ENCODE measurements at regions not wholly inside any gene's neighbourhood (a gene's known extent, or its start where the extent isn't known, plus 50 kb on each side); places are given as distances from the start of the nearest gene placed in this dataset.

- Histone ChIP-seq H3K27ac (ENCODE audit: low read depth, low read length) (no peak overlapping the region), H4K20me1 (ENCODE audit: low read depth, low read length) (no peaks in the 10 kb centered on the region), H3K79me2 (ENCODE audit: insufficient read depth, low read length) (no peaks in the 10 kb centered on the region), H3K4me3 (ENCODE audit: insufficient read depth, low read length, poor library complexity, severe bottlenecking) (no peak overlapping the region), H3K27me3 (ENCODE audit: low read length) (no peaks in the 10 kb centered on the region), H3K9me2 (replicated peaks; ENCODE audit: insufficient read depth, low read length) (no peaks in the 10 kb centered on the region), H3F3A (ENCODE audit: insufficient read depth) (no peaks in the 10 kb centered on the region), H3K4me2 (ENCODE audit: low read depth, low read length, poor library complexity, severe bottlenecking) (no peak overlapping the region), H3K36me3 (ENCODE audit: low read length) (no peaks in the 10 kb centered on the region), H2AFZ (ENCODE audit: low read depth, low read length, severe bottlenecking) (no peak overlapping the region), H3K9me3 (ENCODE audit: insufficient read depth, low read length) (no peaks in the 10 kb centered on the region), H3K9ac (ENCODE audit: low read length) (no peak overlapping the region)
- TF ChIP-seq CTCF (IDR thresholded peaks at IDR 0.05; ENCODE audit: insufficient read depth, low read length, poor library complexity, severe bottlenecking) (no peak), EZH2phosphoT487 (conservative IDR thresholded peaks at IDR 0.05; ENCODE audit: low read length) (no peak)
Observed at GRCh38 chr9:86801246-86801645, 146.1 kb downstream of the GAS1 start.

- Histone ChIP-seq H3F3A (ENCODE audit: insufficient read depth) (no peaks in the 10 kb centered on the region), H3K9ac (ENCODE audit: low read length) (no peak overlapping the region), H3K27ac (ENCODE audit: low read depth, low read length) (no peak overlapping the region), H2AFZ (ENCODE audit: low read depth, low read length, severe bottlenecking) (no peak overlapping the region), H4K20me1 (ENCODE audit: low read depth, low read length) (no peaks in the 10 kb centered on the region), H3K79me2 (ENCODE audit: insufficient read depth, low read length) (no peaks in the 10 kb centered on the region), H3K36me3 (ENCODE audit: low read length) (no peaks in the 10 kb centered on the region), H3K9me3 (ENCODE audit: insufficient read depth, low read length) (no peaks in the 10 kb centered on the region), H3K9me2 (replicated peaks; ENCODE audit: insufficient read depth, low read length) (no peaks in the 10 kb centered on the region), H3K4me2 (ENCODE audit: low read depth, low read length, poor library complexity, severe bottlenecking) (no peak overlapping the region), H3K4me3 (ENCODE audit: insufficient read depth, low read length, poor library complexity, severe bottlenecking) (no peak overlapping the region), H3K27me3 (ENCODE audit: low read length) (no peaks in the 10 kb centered on the region)
- no peak for TF ChIP-seq EZH2phosphoT487 (conservative IDR thresholded peaks at IDR 0.05; ENCODE audit: low read length)
- TF ChIP-seq CTCF (IDR thresholded peaks at IDR 0.05; ENCODE audit: insufficient read depth, low read length, poor library complexity, severe bottlenecking), result no peak
Observed at GRCh38 chr9:86800681-86801080, 146.6 kb downstream of the GAS1 start.

- H3K79me2 ChIP-seq (ENCODE audit: insufficient read depth, low read length), result no peaks in the 10 kb centered on the region
- no peak overlapping the region for H2AFZ ChIP-seq (ENCODE audit: low read depth, low read length, severe bottlenecking)
- no peaks in the 10 kb centered on the region for H3K9me3 ChIP-seq (ENCODE audit: insufficient read depth, low read length)
- H3K27me3 ChIP-seq (ENCODE audit: low read length), result no peaks in the 10 kb centered on the region
- no peaks in the 10 kb centered on the region for H4K20me1 ChIP-seq (ENCODE audit: low read depth, low read length)
- H3K9me2 ChIP-seq (replicated peaks; ENCODE audit: insufficient read depth, low read length), result no peaks in the 10 kb centered on the region
- no peak overlapping the region for H3K9ac ChIP-seq (ENCODE audit: low read length)
- TF ChIP-seq EZH2phosphoT487 (conservative IDR thresholded peaks at IDR 0.05; ENCODE audit: low read length) (no peak), CTCF (IDR thresholded peaks at IDR 0.05; ENCODE audit: insufficient read depth, low read length, poor library complexity, severe bottlenecking) (no peak)
- no peak overlapping the region for H3K4me3 ChIP-seq (ENCODE audit: insufficient read depth, low read length, poor library complexity, severe bottlenecking)
- H3K36me3 ChIP-seq (ENCODE audit: low read length), result no peaks in the 10 kb centered on the region
- no peak overlapping the region for H3K27ac ChIP-seq (ENCODE audit: low read depth, low read length)
- H3K4me2 ChIP-seq (ENCODE audit: low read depth, low read length, poor library complexity, severe bottlenecking), result no peak overlapping the region
- H3F3A ChIP-seq (ENCODE audit: insufficient read depth), result no peaks in the 10 kb centered on the region
Observed at GRCh38 chr9:86798966-86799365, 148.3 kb downstream of the GAS1 start.

- Histone ChIP-seq H3K4me3 (ENCODE audit: insufficient read depth, low read length, poor library complexity, severe bottlenecking) (no peak overlapping the region), H3K9ac (ENCODE audit: low read length) (no peak overlapping the region), H3K9me2 (replicated peaks; ENCODE audit: insufficient read depth, low read length) (no peaks in the 10 kb centered on the region), H3K79me2 (ENCODE audit: insufficient read depth, low read length) (no peaks in the 10 kb centered on the region), H2AFZ (ENCODE audit: low read depth, low read length, severe bottlenecking) (no peak overlapping the region), H3K27ac (ENCODE audit: low read depth, low read length) (no peak overlapping the region), H3F3A (ENCODE audit: insufficient read depth) (no peaks in the 10 kb centered on the region), H4K20me1 (ENCODE audit: low read depth, low read length) (no peaks in the 10 kb centered on the region), H3K4me2 (ENCODE audit: low read depth, low read length, poor library complexity, severe bottlenecking) (no peak overlapping the region), H3K36me3 (ENCODE audit: low read length) (no peaks in the 10 kb centered on the region), H3K27me3 (ENCODE audit: low read length) (no peaks in the 10 kb centered on the region), H3K9me3 (ENCODE audit: insufficient read depth, low read length) (no peaks in the 10 kb centered on the region)
- no peak for TF ChIP-seq CTCF (IDR thresholded peaks at IDR 0.05; ENCODE audit: insufficient read depth, low read length, poor library complexity, severe bottlenecking)
- no peak for TF ChIP-seq EZH2phosphoT487 (conservative IDR thresholded peaks at IDR 0.05; ENCODE audit: low read length)
Observed at GRCh38 chr9:86796666-86797065, 150.6 kb downstream of the GAS1 start.
